Right ventricle myocardium superior (tissue), 1 donor: ENCODE measurements at regions not wholly inside any gene's neighbourhood (a gene's known extent, or its start where the extent isn't known, plus 50 kb on each side); places are given as distances from the start of the nearest gene placed in this dataset.

Experiments used
- ATAC-seq: fragments of 200-7000 bp; cut with Tn5 transposase; one replicate; pipeline ENCODE4 v1.9.1; 2020; ENCODE audit warnings: mild to moderate bottlenecking; ENCODE audit not compliant: poor library complexity
- DNase-seq: peaks from one replicate; pipeline ENCODE4 v3.0.0-alpha.2; 2020
- intact Hi-C: fragments of 100-400 bp; cut with DNase I; formaldehyde crosslinking; loops from one replicate; pipeline ENCODE4 v1.11.2; 2022
- donor health status: DM: no; HTN: yes; CAD: no; lungs with severe emphysema.

DNA sequence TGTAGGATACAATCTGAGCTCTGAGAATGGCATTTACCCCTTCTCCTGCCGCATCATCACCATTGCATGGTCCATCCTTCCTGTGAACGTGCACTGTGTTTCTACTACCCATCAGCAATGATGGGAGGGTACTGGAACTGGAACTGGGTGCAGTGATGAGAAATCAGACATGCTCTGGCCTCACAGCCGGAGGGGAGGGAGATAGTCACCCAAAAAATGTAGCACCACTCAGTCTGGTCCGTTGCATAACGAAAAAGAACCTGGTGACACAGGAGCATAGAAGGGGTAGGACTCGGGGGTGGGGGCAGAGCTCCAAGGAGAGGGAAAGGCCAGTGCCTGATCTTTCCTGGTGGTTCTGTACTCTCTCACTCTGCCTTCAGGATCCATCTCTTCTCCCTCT is 205.0 kb downstream of the RPLP1 start:
- ATAC-seq: no peak
- intact Hi-C loops: no loop called here
- no peak for DNase-seq

DNA sequence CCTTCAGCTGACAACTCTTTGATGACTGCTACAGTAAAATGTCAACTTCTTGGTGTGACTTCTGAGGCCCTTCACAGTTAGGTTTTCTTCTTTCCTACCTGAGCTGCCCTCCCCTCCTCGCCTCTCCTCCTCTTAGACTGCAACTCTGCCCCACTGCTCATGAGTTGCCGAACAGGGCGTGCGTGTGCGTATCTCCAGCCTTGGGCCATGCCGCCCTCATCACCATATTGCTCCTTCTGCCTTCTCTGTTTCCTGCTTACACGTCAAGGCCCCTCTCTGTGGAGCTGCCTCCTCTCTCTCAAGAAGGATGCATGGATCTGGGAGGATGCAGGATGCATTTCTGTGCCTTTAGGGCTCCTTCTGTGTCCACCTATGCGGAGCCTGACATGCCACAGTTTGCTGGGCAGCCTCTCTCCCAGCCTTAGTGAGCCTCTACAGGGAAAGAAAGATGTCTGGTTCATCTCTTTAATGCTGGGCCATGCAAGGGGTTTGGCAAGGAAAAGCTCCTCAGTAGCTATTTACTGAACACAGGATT is 205.9 kb downstream of the RPLP1 start:
- intact Hi-C loops: no loop called here
- no peak for DNase-seq
- ATAC-seq: no peak

DNA sequence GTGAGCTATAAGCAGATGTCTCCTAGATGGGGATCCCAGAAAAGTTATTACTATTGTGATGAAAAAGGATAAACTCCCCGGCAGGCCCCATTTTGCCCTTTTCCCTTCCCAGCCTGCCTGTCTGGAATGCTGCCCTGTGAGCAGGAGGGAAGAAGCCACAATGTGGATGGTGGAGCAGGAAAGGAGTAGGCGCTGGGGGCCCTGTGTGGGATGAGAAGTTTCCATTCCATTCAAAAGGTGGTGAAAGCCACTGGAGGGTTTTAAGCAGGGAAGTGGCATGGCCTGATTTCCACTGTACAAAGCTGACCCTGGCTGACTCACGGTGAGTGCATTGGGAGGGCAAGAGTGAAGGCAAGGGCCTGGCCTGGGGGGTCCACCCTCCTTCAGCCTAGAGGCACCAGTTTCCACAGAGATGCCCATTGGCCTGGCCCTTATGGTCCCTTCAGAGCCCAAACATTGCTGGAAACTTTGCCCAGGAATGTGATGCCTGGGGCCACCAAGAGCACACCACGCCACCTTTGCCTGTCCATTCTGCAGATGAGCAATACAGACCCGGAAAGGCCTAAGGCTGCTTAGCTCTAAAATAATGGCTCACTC is 206.9 kb downstream of the RPLP1 start:
- no peak for ATAC-seq
- DNase-seq: no peak
- intact Hi-C loops: no loop called here

DNA sequence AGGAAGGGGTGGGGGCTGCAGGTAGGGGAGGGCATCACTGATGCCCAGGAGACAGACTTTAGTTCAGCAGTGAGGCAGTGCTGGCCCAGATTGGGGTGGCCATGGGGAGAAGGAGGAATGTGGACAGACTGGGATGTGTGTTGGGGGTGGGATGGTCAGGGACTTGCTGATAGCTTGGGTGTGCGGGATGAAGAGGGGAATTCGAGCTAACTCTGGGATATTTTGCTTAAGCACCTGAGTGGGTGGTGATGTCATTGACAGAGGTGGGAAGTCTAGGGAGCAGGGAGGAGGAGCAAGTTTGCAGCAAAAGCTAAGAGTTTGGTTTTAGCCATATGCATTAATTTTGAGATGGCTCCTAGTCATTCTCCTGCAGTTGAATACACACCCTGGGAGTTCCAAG is 207.5 kb downstream of the RPLP1 start:
- intact Hi-C loops: no loop called here
- DNase-seq (no peak), ATAC-seq (no peak)

DNA sequence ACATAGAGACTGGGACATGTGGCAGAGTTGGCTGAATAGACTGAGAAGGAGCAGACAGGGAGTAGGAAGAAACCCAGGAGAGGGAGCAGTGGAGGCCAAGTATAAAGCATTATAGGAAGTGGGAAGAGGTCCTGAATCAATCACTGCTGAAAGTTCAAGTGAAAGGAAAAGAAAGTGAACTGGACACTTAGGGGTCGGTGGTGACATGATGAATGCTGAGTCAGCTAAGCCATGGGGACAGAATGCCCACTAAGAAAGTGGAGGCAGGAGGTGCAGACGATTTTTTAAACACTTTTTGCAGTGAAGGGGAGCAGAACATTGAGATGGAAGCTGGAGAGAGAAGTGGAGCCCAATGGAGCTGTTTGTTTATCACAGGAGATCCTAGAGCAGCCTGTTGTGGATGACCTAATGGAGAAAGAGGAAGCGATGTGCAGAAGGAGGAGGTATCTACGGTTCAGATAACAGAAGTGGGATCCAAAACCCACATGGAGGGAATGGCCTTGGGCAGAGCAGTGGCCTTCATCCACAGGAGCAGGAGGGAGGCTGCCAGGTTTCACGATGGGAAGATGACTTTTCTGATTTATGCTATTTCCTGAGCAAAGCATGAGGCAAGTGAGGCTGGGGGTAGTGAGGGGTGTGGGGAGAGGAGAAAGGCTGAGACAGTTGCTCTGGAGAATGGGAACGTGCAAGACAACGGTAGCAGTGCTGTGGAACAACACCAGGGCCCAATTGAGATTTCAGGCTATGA is 208.2 kb downstream of the RPLP1 start:
- intact Hi-C loops: no loop called here
- no peak for ATAC-seq
- DNase-seq: no peak

DNA sequence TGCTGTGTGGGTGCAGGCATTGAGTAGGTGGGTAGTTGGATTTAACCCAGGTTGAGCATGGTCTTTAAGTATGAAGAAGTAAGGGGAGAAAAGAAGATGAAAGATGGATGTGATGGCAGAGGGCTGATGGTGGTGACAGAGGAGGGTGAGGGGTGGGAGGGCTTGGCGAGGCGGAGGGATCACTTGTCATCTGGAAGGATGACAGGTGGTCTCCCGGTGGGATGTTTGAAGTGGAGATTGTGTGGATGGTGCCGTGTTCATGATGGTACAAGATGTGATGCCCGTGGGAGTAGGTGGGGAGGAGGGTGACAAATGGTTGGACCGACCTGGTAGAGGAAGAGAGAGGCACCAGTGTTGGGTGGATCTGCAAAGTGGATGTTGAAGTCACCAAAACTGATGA is 208.8 kb downstream of the RPLP1 start:
- DNase-seq (no peak), ATAC-seq (no peak)
- intact Hi-C loops: no loop called here

DNA sequence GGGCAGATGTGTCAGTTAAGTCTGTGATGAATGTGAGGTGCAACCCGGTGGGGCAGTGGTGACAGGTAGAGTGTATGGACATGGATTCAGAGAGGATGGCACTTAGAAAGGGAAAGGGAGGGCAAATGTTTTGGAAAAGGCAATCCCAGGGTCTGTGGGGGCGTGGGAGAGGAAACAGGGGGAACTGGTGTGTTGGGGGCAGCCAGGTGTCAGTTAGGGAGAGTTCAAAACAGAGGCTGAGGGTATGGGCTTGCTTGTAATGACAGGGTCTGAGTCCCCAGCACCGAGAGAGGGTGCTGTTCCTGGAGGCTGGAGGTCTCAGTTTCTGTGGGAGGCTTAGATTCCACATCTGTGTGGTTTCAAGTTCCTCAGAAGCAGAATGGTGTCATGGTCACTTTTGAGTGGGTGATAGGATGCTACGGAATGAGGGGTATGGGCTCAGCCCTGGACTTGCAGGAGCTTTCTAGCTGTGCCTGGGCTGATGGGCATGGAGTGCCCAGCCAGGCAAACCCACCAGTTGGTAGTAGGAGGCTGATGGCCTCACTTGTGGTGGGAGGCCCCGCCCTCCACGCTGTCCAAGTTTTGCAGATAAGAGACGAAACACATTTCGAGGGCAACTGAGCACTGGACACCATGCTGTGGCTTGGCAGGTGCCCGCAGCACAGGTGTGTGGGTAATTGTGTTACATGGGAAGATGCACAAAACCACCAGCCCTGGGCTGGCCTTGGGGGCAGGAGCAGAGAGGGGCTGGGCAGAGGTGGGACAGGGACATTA is 209.4 kb downstream of the RPLP1 start:
- no peak for DNase-seq
- intact Hi-C loops: no loop called here
- no peak for ATAC-seq

DNA sequence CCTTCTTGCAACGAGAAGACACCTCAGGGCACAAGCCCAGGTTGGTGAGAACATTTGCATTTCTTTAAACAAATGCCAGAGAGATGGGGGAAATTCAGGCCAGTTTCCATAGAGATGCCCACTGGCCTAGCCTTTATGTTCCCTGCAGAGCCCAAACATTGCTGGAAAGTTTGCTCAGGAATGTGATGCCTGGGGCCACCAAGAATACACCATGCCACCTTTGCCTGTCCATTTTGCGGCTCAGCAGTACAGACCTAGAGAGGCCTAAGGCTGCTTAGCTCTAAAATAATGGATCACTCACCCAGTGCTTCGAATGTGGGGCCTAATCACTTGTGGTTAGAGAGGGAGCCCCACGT is 210.0 kb downstream of the RPLP1 start:
- intact Hi-C loops: no loop called here
- ATAC-seq (no peak), DNase-seq (no peak)

DNA sequence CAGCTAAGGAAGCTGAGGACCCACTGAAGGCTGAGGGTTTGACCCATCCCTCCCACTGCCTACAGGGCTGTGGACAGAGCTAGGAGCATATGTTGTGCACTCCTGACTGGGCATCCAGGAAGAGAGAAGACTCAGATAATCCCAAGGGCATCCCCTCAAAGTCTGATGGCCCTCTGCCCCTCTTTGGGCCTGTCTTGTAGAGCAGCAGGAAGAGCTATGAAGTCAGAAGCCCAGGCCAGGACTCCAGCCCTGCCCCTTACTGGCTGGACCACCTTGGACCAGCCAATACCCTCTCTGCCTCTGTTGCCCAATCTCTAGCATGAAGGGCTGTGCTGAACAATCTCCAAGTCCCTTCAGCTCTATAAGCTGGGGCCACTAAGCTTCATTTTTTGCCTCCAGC is 210.8 kb downstream of the RPLP1 start:
- intact Hi-C loops: no loop called here
- DNase-seq (no peak), ATAC-seq (no peak)

DNA sequence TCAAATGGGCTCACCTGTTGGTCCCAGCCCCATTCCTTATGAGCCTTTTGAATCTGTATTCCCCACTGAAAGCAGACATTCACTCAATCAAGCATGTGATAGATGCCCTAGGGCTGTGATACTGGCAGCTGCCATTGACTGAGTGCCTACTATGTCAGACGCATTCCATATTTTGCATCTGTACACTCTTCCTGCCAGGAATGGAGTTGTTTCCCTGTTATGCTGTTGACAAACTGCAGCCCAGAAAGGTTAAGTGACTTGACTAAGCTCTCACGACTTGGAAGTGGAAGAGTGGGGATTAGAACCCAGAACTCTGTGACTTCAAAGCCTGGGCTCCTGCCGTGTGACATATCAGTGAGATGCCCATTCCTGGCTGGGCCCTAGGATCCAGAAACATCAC is 211.4 kb downstream of the RPLP1 start:
- ATAC-seq: no peak
- no peak for DNase-seq
- intact Hi-C loops: no loop called here

DNA sequence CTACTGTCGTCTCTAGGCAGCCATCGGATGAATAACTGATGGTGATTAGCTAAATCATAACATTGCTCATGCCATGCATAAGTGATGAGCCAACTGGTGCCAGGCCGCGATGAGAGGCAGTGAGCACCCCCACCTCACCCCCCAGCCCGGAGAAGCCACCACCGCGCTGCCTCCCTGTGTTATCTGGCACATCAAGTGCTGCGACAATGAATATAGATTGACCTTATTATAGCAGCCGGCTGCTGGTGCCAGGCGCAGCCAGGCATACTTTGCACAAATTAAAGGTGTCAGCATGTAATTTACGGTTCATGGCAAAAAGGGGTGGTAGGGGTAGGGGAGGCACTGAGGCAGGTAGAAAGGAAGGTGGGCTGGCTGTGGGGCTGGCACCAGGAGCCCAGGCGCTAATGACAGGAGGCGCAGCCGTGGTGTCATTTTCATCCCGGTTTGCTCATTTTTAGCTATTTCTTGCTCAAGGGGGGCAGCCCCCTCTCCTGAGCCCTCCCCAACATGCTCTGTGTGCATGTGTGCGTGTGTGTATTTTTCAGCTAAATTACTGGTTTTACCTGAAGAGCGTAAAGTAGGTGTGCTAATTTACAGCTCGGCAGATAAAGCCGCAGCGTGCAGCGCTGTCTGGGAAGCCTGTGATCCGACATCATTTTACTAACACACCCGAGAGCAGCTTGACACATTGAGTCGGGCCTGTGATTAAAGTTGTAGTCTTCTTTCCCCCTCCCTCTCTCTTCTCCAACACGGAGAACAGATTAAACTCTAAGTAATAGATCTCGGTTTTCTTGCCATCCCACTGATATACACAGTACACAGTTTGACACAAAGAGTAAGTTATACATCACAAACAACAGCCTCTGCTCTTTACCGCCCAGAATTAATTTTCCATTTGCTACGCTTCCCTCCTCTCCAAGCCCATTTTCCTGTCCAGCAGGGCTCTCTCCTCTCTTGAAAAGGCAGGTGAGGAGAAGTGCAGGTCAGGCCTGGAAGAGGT is 212.3 kb downstream of the RPLP1 start:
- no peak for ATAC-seq
- no peak for DNase-seq
- intact Hi-C loops: no loop called here

DNA sequence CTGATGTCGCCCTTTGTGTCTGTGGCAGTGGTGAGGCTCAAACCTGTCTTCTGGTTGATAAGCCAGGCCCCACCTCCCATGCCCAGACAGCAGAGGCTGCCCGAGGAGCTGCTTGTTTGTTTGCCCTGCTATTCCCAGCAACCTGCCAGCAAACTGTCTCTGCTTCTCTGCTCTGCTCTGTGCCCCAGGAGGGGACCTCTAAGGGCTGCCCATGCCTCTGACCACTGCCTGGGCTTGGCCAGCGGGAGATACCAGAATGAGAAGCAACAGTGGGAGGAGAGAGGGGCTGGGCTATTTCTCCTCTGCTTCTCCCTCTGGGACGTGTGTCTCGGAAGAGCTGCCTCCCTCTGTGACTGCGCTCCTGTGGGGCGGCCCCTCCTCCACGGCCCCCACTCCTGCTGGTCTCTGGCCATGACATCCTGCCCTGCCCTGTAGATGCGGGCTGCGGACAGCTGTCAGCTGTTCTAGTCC is 213.1 kb downstream of the RPLP1 start:
- intact Hi-C loops: no loop called here
- no peak for DNase-seq
- ATAC-seq: no peak

DNA sequence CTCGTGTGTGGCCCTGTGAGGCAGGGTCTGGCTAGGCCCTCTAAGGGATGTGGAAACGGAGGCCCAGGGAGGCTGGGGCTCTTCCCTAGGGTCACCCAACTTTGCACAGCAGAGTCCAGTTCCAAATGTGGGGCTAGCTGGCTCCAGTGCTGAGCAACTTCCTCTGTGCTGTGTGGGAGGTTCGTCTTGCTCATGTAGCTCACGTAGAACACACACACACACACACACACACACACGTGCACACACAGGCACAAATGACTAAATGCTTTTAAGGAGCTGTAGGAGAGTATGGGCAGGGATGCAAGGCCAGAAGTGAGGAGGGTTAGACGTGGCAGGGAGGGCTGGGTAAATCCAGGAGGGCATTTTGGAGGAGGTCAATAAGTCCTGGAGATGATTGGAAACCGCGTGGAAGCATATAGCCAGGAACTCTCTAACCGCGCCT is 213.8 kb downstream of the RPLP1 start:
- ATAC-seq (peak; percentile 62), DNase-seq (no peak)

DNA sequence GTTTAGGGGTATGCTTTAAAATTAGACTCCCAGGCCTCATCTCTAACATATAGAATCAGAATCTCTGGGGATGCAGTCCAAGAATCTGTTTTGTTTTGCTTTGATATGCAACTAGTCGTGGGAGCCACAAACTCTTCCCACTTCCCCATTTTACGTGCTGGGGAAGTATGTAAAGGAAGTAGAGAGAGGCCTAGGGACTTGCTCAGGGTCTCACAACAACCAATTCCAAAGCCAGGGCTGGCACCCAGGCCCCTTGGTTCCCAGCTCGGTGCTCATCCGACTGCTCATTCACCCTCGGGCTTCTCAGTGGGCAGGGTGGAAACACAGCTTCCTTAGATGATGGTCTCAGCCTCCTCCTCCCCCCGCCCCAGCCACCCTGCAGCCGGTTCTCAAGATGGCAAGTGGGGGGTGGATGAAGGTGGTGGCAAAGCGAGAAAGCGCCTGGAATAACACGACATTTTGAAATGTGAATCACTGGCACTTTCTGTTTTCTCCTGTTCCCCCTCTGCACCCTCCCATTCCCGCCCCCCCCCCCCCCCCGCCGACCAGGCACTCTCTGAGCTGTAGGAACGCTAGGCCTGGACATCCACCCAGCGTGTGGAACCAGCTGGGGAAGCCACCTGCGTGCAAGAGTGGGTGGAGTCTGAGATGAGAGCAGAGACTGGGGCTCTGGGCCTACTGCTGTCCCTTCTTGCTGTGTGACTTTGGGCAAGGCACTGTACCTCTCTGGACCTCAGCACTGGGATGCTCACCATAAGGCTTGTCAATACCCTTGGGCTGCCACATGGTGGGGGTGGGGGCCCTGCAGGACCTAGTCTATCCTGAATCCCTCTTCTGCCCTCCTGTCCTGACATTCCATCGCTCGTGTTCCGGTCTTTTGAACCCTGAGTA is 214.5 kb downstream of the RPLP1 start:
- DNase-seq (no peak), ATAC-seq (peak; percentile 55)
- intact Hi-C loops: no loop called here

More for the DNA sequence above, 213.8 kb downstream of the RPLP1 start:
- intact Hi-C loops: no loop called here

DNA sequence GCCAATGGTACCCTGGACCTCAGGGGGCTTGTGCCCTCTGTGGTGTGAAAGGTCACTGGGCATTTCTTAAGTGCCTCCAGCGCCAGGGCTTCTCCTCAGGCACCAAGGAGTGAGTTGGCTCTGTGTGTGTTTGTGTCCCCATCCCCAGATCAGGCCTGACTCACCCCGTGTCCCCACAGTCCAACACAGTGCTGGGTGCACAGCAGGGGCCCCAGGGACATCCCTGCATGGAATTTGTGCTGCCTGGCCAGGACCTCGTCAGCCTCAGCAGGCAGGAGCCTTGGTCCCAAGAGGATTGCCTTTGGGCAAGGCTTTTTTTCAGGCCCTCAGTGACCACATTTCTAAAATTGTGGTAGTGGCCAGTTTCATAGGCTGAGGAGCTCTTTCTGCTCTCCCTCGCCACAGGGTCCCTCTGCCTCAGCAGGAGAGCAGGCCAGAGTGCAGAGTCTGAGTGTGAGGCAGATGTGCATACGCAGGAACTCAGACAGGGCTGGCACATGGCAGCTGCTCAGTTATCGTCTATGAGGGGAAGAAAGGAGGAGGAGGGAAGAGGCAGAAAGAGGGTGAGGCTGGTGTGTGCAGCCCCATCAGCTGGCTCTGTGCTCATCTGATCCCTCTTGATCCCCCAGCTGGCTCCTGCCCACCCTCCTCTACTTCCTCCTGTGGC is 215.6 kb downstream of the RPLP1 start:
- ATAC-seq (peak; percentile 14), DNase-seq (no peak)
- intact Hi-C loops: no loop called here

DNA sequence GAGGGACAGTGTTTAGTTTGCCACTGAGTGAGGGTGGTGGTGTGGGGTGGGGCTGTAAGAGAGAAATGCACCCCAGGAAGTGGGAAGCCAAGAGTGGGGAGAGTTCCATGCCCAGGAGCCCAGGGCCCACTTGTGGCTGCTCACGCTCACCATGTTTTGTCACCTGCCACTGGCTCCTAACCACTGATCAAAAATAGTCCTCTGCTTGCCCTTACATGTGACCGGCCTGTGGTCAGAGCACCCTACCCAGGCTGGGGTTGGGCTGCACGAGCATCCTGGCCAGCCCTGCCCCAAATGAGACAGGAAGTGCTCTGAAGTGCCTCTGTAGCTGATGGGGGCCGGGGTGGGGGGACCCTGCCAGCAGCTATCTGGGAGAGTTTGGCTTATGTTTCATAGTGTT is 216.3 kb downstream of the RPLP1 start:
- intact Hi-C loops: no loop called here
- DNase-seq (no peak), ATAC-seq (peak; percentile 47)

DNA sequence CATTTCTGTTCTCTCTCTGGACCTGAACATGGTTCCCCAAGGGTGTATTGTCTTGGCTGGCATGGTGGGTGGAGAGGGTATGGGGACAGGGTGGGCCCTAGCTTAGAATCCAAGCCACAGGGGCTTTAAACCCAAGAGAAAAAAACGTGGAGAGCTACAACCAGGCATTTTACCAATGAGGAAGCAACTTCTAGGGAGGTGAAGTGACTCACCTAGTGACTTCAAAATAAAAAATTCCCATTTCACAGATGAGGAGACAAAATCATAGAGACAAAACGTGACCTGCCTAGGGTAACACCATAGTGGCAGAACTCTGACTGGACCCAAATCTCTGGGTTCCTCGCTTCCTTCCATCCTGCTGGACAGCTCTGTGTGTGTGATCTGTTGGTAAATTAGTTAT is 216.8 kb downstream of the RPLP1 start:
- intact Hi-C loops: no loop called here
- DNase-seq (no peak), ATAC-seq (no peak)
